HG03442 (cell line): ENCODE measurements at regions not wholly inside any gene's neighbourhood (a gene's known extent, or its start where the extent isn't known, plus 50 kb on each side); places are given as distances from the start of the nearest gene placed in this dataset.
"Not testable (repeated sequence)": the region's sequence is repeated elsewhere in the genome, so short reads cannot be mapped to it uniquely, and the experiment has no call there.

ENCODE experiments used
- ATAC-seq: cut with Tn5 transposase; IDR thresholded peaks from one replicate; pipeline ENCODE4 v1.9.1; 2021; ENCODE audit warnings: mild to moderate bottlenecking, moderate library complexity; ENCODE audit not compliant: unreplicated experiment

DNA sequence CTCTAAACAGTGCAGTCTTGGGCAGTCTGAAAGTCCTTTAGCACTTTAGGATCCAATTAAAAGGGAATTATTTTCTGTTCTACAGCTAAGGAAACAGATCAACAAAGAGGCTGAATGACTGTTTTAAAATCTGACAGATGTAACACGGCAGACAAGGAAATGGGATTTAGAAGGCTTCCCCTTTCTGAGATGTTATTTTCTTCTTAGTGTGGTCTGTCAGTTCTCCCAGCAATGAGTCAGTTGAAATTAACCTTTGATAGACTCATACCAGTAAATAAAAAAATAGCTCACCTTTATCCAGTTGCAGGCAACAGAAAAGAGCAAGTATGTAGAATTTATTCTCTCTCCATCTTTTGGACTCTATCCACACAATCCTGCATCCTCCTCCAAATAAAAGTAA lies 98.1 kb downstream of the NEDD1 start:
- ATAC-seq: no peak

DNA sequence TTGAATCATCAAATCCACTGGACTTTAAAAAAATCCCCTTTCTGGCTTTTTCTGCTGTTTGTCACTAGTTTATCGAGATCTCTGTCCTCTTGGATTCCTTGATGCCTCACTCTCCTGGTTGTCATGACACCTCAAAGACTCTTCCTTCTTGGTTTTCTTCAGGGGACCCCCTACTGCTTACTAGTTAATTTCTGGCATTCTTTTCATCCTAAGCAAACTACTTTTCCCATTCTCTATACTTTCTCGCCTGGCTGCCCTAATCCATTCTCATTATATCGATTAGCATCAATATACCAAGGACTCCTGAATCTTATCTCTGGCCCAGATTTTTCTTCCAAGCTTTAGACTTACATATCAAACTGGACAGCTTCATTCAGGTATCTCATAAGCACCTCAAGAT lies 98.6 kb downstream of the NEDD1 start:
- no peak for ATAC-seq

DNA sequence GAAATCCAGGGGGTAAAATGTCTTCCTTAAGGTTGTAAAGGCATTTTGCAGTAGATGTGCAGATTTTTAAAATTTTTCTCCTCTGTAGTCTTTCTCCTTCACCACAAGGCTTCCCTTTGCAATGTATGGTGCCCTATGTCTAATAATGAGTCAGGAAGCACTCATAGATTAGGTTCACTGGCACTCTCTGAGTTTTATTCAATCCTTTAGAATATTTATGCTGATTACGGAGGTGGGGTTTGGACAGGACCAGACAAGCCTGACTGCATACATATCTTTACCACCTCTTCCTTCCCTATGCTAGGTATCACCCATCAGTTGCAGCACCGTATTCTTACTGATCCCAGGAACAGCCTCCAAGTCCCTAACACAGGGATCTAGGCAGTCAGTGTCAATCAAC lies 99.5 kb downstream of the NEDD1 start:
- no peak for ATAC-seq

DNA sequence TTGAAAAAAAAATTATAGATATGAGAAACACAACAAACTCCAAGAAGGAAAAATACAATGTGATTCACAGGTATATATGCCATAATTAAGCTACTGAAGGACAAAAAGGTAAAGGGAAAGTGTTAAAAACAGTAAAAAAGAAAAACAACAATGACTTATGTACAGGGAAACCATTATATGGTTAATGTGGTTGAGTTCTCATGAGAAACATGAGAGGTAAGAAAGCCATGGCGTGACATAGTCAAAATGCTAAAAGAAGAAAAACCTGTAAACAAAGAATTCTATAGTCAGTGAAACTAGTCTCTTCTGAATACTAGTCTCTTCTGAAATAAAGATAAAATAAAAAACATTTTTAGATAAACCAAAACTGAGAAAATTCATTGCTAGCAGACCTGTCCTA lies 109.1 kb downstream of the NEDD1 start:
- no peak for ATAC-seq

DNA sequence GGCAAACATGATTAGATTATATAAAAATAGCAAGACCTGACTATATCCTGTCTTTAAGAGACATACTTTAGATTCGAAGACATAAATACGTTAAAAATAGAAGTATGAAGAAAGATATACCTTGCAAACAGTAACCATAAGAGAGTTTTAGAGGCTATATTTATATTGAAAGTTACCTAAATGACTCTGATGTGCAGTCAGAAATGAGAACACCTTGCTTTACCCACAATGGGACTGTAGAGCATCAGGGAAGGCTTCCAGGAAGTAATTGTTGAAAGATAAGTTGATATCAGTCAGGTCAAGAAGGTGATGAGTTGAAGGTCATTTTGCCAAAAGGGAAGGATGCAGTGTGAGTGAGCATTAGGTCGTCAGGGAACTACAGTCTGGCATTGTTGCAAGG lies 110.2 kb downstream of the NEDD1 start:
- peak; percentile 63 for ATAC-seq

DNA sequence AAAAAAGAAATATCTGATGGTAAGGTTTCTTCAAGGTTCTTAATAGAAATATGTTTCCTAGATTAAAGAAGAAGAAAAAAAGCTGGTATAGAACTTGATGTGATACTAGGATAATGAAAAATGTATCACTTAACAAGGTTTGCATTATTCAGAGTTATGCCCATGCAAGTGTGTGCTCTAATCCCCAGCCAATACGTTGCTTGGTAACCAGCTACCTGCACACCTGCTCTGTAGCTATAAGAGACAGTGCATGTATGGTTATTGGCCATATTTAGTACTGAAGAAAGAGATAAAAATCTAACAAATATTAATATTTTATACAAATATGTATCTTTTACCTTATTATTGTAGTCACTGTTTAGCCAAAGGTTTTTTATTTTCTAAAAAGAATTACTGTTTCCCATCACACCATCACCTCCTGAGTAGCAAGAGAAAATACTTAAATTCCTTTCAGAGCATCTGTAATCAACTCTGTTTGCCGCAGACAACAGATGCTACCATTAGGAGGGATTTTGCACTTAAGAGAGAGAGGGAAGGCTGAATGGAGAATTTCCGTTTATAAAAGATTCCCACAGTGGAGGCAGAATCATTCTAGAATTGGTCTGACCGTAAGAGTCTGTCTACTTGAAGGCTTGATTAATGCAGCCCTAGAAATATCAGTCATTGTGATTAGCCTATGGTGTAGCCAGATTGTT lies 115.6 kb downstream of the NEDD1 start:
- ATAC-seq: no peak

DNA sequence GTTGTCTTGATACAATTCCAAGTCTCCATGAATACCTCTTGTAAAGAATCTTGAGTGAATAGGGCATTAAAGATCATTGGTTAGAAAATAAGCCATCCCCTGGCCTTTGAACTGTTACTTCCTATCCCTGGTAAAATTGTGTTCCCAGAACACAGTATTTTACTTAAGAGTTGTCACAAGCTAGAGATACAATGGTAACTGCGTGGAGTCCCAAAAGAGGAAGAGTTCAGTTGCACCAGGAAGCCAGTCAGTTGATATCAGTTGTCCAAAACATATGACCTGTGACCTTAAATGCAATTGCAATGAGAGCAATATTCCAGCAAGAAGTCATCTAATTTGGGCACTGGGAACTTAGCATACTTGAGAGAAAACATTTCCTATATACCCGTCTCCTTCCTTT lies 117.3 kb downstream of the NEDD1 start:
- no peak for ATAC-seq

DNA sequence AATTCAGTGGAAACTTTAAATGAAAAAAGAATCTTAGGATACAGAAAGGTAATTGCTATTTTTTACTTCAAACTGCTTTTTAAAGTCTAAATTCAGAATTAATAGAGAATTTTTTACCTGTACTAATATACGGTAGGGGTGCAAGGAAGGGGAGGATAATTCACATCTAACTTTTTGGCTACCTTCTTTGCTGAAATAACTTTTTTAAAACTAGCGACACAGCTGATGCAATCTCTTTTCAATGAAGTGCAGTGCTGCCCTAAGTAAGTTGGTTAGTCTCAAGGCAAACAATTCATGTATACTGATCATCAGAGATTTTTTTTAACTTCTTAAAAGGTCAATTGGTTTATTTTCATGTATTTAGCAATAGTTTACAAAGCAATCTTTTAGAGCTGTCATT lies 119.8 kb downstream of the NEDD1 start:
- no peak for ATAC-seq

DNA sequence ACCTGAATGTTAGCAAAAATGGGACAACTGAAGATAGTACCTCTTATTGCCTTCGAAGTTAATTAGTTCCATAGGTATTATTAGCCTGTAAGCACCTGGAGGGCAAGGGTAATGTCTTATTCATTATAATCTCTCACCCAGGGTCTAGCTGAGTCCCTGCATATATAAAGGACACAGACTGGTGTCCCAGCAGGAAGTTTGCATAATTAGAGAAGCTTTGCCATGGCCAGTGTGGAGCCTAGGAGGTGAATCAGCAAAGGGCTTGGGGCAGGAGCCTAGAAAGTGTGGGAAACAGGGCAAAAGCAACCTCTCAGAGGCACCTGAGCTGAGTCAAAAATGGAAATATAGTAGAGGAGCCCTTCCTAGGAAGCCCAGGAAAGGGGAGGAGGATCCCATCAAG lies 120.4 kb downstream of the NEDD1 start:
- ATAC-seq: no peak

DNA sequence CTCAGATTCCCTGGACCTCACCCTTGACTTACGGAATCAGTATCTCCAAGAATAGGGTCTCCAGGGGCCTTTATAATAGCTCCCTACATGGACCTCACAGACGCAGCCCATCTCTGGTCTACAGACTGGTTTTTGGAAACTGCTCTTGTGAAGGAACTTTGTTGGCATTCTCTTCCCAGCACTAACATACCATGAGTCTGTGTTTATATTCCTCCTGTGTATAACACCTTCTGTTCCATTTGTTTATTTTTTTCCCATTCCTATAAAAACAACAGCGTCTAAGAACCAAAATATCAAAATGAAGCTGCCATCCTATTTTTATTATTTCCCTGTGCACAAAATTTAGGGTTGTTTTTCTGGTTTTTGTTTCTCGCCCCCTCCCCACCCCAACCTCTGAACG lies 131.1 kb downstream of the NEDD1 start:
- ATAC-seq: no peak

DNA sequence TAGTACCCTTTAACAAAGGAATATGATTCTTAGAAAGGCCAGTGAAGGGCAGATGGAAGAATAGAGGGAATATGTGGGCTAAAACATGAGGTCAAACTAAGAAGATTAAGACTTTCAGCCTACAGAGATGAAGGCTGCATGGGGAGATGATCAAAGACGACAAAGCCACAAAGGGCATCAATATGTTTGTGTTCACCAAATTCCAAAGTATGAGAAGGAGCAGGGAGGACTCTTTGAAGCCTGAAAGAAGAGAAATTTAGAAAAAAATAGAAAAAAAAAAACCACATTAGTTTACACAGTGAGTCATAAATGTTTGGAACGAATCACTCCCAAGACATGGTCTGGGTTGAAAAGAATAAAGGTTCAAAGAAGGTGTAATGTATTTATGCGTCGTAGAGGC lies 131.8 kb downstream of the NEDD1 start:
- no peak for ATAC-seq

DNA sequence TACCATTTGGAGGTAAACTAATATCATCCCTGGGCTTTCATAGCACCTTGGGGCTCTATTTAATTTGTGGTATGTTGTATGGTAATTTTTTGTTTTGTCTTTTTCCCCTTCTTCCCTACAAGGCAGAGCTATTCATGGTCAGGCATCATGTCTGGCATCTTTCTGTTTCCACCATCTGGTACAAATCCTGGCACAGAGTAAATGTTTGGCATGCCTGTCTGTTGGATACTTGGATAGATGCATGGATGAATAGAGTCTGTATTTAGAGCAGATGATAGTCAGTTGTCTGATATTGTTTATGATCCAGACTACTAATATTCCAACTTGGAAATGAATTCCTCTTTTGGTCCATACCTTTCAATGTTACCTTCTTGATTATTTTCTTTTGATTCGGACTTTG lies 139.8 kb downstream of the NEDD1 start:
- no peak for ATAC-seq

DNA sequence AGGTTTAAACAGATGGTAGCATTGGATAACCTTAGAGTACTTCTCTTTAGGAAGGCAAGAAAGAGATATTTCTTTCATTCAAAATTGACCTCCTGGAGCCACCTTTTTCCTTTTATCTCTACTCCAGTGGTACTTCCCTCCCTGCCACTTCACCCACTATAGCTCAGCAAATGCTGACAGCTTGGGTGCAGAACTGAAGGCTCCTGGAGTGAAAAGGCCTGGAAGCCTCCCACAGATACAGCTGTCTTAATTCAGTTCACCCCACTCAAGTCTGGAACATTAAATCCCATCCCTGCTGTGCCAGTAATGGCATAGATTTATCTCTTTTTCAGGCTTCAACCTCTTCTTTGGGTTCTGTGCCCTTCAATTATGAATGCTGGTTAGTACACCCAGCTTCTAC lies 140.3 kb downstream of the NEDD1 start:
- no peak for ATAC-seq

DNA sequence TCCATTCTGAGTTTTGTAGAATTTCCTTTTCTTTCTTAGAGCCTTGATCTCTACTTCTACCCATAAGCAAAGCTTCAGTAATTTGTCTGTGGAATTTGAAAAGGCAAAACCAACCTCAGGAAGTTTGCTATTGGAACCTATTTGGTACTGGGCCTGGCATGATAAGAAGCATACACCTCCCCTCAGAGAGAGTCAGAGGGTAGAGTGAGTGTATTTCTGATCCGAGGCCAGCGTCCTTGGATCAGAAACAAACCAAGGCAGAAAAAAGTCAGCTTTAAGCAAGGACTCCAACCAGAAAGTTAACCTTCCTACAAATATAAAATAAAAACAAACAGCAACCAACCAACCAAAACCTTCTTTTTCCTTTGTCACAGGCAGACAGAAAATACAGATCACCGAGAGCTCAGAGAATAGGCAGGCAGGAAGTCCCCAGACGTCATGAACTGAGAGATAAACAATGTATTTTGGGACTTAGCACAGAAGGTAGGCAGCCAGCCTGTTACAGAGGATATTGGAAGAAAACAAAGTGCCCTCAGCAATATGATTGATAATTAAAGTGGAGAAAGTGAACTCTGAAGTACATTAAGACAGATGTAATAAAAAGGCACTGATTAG lies 141.5 kb downstream of the NEDD1 start:
- ATAC-seq: peak; percentile 41

DNA sequence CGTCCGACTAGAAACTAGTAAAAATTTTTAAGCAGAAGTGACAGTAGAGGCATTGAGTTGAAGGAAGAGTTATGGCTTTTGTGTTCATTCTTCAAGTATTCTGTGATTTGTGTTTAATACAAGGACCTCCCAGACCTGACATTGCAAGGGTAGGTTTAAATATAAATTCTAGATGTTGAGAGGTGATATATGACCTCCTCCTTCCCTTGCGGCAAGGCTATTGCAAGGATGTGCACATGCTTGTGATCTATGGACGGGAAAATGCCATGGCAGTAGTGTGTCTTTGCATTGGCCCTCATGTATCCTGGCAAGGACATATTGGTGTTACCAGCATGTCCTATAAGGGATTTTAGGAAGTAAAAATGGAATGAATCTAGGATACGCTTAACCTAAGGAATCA lies 143.5 kb downstream of the NEDD1 start:
- no peak for ATAC-seq

DNA sequence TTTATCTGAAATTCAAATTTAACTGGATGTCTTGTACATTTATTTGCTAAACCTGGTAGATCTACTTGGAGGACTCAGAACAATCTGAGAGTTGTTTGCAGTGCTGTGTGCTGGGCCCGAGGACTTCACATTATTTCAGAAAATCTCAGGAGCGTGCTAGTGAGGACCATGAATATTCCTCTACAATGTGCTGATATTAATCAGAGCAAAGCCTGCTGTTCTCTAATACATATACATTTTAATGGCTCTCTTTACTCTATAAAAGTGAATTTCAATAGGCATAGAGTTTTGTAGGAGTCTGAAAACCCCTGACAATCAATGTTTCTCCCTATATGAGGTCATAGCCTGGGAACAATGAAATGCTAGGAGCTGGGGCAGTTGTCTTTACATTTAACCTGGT lies 144.3 kb downstream of the NEDD1 start:
- no peak for ATAC-seq

DNA sequence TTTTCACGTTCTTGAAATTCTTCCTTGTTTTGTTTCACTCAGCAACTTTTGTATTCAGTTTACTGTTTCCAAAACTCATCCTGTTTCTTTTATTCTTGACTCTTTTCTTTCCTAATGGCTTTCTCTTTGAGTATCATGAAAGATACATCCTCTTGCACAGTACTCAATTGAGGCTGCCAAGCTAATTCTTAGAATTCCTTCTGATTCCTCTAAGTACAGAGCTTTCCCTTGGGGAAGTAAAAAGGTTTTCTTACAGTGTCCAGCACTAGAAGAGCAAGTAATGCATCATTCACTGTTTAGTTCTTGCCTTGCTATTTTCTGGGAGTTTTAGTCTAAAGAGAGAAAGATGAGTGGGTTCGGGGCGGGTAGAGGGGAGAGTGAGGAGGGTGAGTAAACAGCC lies 154.1 kb downstream of the NEDD1 start:
- ATAC-seq: no peak

DNA sequence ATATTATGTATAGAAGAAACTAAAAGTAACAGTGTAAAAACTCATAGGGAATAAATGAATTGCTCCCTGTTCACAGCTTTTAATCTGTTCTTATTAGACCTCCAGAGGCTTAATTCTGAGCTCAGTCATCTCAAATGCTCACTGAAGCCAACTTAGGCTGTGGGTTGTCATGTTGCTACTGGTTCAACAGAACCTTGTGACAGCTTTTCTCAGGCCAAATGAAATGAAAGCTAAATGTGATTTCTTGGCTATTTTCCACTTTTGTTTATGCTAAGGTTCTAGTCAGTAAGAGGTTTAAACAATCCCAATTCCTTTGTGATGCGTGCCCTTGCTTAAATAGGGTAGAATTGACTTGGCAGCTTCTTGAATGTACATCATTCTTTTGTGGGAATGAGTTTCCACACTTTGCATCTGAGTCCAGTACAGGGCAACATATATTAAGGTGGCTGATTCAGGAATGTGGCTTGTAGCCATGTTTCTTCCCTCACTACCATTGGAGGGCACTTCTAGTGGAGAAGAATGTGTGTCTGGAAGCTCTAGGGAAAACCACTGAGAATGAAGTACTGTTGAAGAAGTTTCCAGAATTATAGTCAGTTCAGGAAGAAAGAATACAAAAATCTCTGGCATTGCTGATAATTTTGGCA lies 156.4 kb downstream of the NEDD1 start:
- ATAC-seq: no peak

DNA sequence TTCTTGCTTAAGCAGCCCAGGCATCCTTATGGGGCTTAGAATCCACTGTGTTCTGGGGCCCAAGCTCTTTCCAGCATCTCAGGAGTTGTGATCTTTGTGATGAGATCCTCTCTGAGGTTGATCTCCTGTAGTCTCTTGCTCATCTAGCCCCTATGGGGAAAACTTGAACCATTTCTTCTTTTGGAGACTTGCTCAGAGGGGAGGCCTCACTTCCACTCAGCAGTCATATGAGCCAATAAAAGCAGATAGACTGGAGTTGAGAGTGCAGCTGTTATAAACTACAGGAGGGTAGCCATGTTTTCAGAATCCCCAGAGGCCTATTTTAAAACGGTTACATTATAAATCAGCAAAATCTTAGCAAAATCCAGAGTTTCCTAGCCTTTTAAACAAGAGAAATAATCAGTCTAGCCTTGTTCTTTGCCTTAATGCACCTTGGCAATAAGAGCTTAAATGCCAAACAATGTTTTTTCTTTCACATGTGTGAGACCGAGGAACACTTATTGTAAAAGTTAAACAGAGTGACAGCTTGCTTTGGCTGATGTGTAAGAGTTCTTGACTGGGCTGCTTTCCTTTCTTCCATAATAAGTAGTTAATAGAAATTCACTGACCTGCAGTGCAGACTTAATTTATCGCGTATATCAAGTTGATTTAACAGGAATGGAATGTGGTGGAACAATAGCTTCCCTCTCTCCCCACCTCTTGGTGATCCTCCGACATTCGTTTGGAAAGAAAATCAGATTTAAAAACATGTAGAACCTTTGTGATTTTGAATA lies 168.3 kb downstream of the NEDD1 start:
- ATAC-seq: no peak

DNA sequence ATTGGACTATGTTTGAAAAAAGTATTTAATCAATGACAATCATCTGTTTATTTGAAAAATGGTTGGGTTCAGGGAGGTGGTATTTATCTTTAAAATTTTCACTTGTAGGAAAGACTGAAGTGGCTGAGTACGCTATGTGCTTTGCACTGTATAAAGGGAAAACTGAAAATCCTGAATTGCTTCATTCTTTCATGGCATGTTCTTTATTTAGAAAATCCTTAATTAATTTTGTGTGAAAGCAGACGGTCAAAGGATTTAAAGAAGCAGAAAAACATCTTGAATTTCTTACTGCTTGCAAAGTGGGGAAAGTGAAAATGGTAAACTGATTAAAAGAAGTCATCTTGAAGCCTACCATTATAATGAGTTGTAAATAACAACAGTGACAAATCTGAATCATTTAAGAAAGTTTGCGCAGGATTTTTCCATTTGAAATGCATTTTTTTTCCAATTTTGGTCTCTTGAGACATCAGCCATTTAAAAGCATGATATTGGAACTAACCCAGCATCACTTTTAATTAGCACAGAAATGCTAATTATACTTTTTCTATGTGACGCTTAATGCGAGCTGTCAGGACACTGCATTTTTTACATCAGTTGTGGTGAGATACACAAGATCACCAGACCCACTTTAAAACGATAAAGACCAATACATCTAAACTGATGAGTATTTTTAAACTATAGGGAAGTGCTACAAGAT lies 169.0 kb downstream of the NEDD1 start:
- no peak for ATAC-seq

DNA sequence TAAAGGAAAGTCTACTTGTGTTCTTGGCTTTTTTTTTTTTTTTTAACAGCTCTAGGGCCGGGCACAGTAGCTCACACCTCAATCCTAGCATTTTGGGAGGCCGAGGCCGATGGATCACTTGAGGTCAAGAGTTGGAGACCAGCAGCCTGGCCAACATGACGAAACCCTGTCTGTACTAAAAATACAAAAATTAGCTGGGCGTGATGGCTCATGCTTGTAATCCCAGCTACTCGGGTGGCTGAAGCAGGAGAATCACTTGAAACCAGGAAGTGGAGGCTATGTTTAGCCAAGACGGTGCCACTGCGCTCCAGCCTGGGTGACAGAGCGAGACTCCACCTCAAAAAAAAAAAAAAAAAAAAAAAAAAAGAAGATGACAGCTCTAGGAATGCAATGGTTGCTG lies 169.9 kb downstream of the NEDD1 start:
- ATAC-seq: not testable (repeated sequence)
